ENCODE measurements at regions not wholly inside any gene's neighbourhood (a gene's known extent, or its start where the extent isn't known, plus 50 kb on each side); places are given as distances from the start of the nearest gene placed in this dataset.

GRCh38 chr4:16315456-16315855 is 89.2 kb upstream of the TAPT1 start:
- no peak for TF ChIP-seq HNF4A (conservative IDR thresholded peaks at IDR 0.05)
- TF ChIP-seq FOXA1 (IDR thresholded peaks at IDR 0.05): no peak
- no peak for TF ChIP-seq SP1 (IDR thresholded peaks at IDR 0.05)
- no peak for TF ChIP-seq ATF3 (IDR thresholded peaks at IDR 0.05)
- TF ChIP-seq TAF1 (conservative IDR thresholded peaks at IDR 0.05): no peak
- no peak for TF ChIP-seq YY1 (IDR thresholded peaks at IDR 0.05)
- TF ChIP-seq FOXA2 (IDR thresholded peaks at IDR 0.05): no peak
- no peak for TF ChIP-seq REST (IDR thresholded peaks at IDR 0.05)
- TF ChIP-seq, protein P1, sequence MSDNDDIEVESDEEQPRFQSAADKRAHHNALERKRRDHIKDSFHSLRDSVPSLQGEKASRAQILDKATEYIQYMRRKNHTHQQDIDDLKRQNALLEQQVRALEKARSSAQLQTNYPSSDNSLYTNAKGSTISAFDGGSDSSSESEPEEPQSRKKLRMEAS (IDR thresholded peaks at IDR 0.05): no peak
- TF ChIP-seq NR2F2 (IDR thresholded peaks at IDR 0.05): no peak
- TF ChIP-seq JUND (IDR thresholded peaks at IDR 0.05): no peak
- TF ChIP-seq GABPA (IDR thresholded peaks at IDR 0.05 in 1 of 2, conservative IDR thresholded peaks at IDR 0.05 in 1 of 2): no peak
- TF ChIP-seq EGR1 (IDR thresholded peaks at IDR 0.05; ENCODE audit: low read depth in 2 of 2): no peak
- no peak for TF ChIP-seq ZBTB33 (IDR thresholded peaks at IDR 0.05)
- TF ChIP-seq, protein P2, sequence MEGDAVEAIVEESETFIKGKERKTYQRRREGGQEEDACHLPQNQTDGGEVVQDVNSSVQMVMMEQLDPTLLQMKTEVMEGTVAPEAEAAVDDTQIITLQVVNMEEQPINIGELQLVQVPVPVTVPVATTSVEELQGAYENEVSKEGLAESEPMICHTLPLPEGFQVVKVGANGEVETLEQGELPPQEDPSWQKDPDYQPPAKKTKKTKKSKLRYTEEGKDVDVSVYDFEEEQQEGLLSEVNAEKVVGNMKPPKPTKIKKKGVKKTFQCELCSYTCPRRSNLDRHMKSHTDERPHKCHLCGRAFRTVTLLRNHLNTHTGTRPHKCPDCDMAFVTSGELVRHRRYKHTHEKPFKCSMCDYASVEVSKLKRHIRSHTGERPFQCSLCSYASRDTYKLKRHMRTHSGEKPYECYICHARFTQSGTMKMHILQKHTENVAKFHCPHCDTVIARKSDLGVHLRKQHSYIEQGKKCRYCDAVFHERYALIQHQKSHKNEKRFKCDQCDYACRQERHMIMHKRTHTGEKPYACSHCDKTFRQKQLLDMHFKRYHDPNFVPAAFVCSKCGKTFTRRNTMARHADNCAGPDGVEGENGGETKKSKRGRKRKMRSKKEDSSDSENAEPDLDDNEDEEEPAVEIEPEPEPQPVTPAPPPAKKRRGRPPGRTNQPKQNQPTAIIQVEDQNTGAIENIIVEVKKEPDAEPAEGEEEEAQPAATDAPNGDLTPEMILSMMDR (IDR thresholded peaks at IDR 0.05; ENCODE audit: low read depth, low read length, missing input control): no peak
- no peak for TF ChIP-seq RAD21 (IDR thresholded peaks at IDR 0.05)
- TF ChIP-seq HNF4G (IDR thresholded peaks at IDR 0.05): no peak
- Histone ChIP-seq H3K27ac (ENCODE audit: low read depth in 1 of 2, low read length in 2 of 2) (no peak overlapping the region), H3K9me3 (ENCODE audit: control insufficient read depth in 4 of 4, low read length in 3 of 4) (no peaks in the 10 kb centered on the region), H3K4me1 (ENCODE audit: control insufficient read depth in 4 of 4, insufficient read depth in 4 of 4, low read length in 3 of 4) (no peaks in the 10 kb centered on the region), H3K4me3 (ENCODE audit: low read depth in 1 of 3, low read length in 3 of 3) (no peak overlapping the region), H3K9ac (ENCODE audit: low read depth in 1 of 2, low read length in 2 of 2) (no peak overlapping the region), H3K27me3 (ENCODE audit: control insufficient read depth in 4 of 4, insufficient read depth in 4 of 4, low read length in 3 of 4) (no peaks in the 10 kb centered on the region), H3K36me3 (ENCODE audit: control insufficient read depth in 4 of 4, insufficient read depth in 3 of 4, low read depth in 1 of 4, low read length in 3 of 4) (no peaks in the 10 kb centered on the region)
- WGBS: 96% methylated on average over 8 of the region's 8 CpGs
- no peak for DNase-seq (ENCODE audit: low spot score)

DNA sequence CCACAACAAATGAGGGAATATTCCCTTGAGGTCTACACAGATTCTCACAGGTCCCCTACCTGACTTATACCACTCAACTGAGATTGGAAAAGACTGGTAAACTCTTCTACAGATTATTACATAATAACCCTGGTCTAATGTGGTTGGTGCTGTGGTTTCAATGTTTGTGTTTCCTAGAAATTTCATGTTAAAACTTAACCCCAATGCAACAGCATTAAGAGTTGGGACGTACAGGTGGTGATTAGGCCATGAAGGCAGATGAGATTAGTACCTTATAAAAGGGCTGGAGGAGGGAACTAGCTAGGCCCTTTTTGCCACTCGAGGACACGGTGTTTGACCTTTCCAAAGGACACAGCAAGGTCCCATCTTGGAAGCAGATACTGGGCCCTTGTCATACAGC is 84.3 kb upstream of the TAPT1 start:
- WGBS: 87% methylated on average over 3 of the region's 3 CpGs
- TF ChIP-seq GABPA (IDR thresholded peaks at IDR 0.05 in 1 of 2, conservative IDR thresholded peaks at IDR 0.05 in 1 of 2) (no peak), EGR1 (IDR thresholded peaks at IDR 0.05; ENCODE audit: low read depth in 2 of 2) (no peak)

More for the DNA sequence above, 84.3 kb upstream of the TAPT1 start:
- no peaks in the 10 kb centered on the region for H3K9me3 ChIP-seq (ENCODE audit: control insufficient read depth in 4 of 4, low read length in 3 of 4)
- H3K36me3 ChIP-seq (ENCODE audit: control insufficient read depth in 4 of 4, insufficient read depth in 3 of 4, low read depth in 1 of 4, low read length in 3 of 4): no peaks in the 10 kb centered on the region
- H3K4me3 ChIP-seq (ENCODE audit: low read depth in 1 of 3, low read length in 3 of 3): no peak overlapping the region
- H3K27ac ChIP-seq (ENCODE audit: low read depth in 1 of 2, low read length in 2 of 2): no peak overlapping the region
- DNase-seq (ENCODE audit: low spot score): no peak
- no peak overlapping the region for H3K9ac ChIP-seq (ENCODE audit: low read depth in 1 of 2, low read length in 2 of 2)
- H3K27me3 ChIP-seq (ENCODE audit: control insufficient read depth in 4 of 4, insufficient read depth in 4 of 4, low read length in 3 of 4): no peaks in the 10 kb centered on the region
- H3K4me1 ChIP-seq (ENCODE audit: control insufficient read depth in 4 of 4, insufficient read depth in 4 of 4, low read length in 3 of 4): no peaks in the 10 kb centered on the region
